ENCODE measurements at regions not wholly inside any gene's neighbourhood (a gene's known extent, or its start where the extent isn't known, plus 50 kb on each side); places are given as distances from the start of the nearest gene placed in this dataset.
"Not testable (repeated sequence)": the region's sequence is repeated elsewhere in the genome, so short reads cannot be mapped to it uniquely, and the experiment has no call there.

DNA sequence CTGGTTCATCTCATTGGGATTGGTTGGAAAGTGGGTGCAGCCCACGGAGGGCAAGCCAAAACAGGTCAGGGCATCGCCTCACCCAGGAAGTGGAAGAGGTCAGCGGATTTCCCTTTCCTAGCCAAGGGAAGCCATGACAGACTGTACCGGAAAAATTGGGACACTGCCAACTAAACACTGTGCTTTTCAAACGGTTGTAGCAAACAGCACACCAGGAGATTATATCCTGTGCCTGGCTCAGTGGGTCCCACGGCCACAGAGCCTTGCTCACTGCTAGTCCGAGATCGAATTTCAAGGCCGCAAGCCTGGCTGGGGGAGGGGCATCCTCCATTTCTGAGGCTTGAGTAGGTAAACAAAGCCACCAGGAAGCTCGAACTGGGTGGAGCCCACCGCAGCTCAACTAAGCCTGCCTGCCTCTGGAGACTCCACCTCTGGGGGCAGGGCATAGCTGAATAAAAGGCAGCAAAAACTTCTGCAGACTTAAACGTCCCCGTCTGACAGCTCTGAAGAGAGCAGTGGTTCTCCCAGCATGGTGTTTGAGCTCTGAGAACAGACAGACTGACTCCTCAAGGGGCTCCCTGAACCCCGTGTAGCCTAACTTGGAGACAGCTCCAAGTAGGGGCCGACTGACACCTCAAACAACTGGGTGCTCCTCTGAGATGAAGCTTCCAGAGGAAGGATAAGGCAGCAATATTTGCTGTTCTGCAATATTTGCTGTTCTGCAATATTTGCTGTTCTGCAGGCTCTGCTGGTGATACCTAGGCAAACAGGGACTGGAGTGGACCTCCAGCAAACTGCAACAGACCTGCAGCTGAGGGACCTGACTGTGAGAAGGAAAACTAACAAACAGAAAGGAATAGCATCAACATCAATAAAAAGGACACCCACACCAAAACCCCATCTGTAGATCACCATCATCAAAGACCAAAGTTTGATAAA lies 191.0 kb upstream of the IRAK1BP1 start:
- DNase-seq: not testable (repeated sequence)
- peaks cover 0 to 21% (median 4%) of the 10 kb centered on the region in 5 donors for H3K27me3 Mint-ChIP-seq

GRCh38 chr6:78688668-78689067 lies 178.7 kb upstream of the IRAK1BP1 start:
- ATAC-seq (no peak), DNase-seq (no peak)
- POLR2A ChIA-PET: no interaction called here
- Mint-ChIP-seq H3K27ac (no peak overlapping the region), H3K27me3 (peaks cover 0 to 8% (median 0%) of the 10 kb centered on the region in 5 donors), H3K4me3 (no peak overlapping the region), H3K36me3 (peaks cover 0 to 5% (median 0%) of the 10 kb centered on the region in 3 donors), H3K4me1 (no peaks in the 10 kb centered on the region), H3K9me3 (peaks cover 0 to 6% (median 0%) of the 10 kb centered on the region in 9 donors)

More for the DNA sequence above, 191.0 kb upstream of the IRAK1BP1 start:
- H3K4me3 Mint-ChIP-seq, H3K4me1 Mint-ChIP-seq, ATAC-seq, H3K27ac Mint-ChIP-seq, POLR2A ChIA-PET, H3K36me3 Mint-ChIP-seq: not testable (repeated sequence)
- H3K9me3 Mint-ChIP-seq: peaks cover 0 to 36% (median 12%) of the 10 kb centered on the region in 9 donors

GRCh38 chr6:78693835-78694234 lies 173.5 kb upstream of the IRAK1BP1 start:
- H3K4me1 Mint-ChIP-seq: no peaks in the 10 kb centered on the region
- peaks cover 0 to 6% (median 3%) of the 10 kb centered on the region in 9 donors for H3K9me3 Mint-ChIP-seq
- peaks cover 0 to 13% (median 2%) of the 10 kb centered on the region in 5 donors for H3K27me3 Mint-ChIP-seq
- peaks cover 0 to 5% (median 0%) of the 10 kb centered on the region in 3 donors for H3K36me3 Mint-ChIP-seq
- POLR2A ChIA-PET: no interaction called here
- no peak overlapping the region for H3K4me3 Mint-ChIP-seq
- DNase-seq: no peak
- no peak overlapping the region for H3K27ac Mint-ChIP-seq
- no peak for ATAC-seq

DNA sequence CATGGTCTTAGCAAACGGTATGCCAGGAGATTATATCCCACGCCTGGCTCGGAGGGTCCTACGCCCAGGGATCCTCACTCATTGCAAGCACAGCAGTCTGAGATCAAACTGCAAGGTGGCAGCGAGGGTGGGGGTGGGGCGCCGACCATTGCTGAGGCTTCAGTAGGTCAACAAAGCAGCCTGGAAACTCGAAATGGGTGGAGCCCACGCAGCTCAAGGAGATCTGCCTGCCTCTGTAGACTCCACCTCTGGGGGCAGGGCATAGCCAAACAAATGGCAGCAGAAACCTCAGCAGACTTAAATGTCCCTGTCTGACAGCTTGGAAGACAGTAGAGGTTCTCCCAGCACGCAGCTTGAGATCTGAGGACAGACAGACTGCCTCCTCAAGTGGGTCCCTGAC lies 172.7 kb upstream of the IRAK1BP1 start:
- DNase-seq, H3K4me1 Mint-ChIP-seq, H3K36me3 Mint-ChIP-seq, POLR2A ChIA-PET, H3K9me3 Mint-ChIP-seq, H3K4me3 Mint-ChIP-seq, ATAC-seq, H3K27ac Mint-ChIP-seq: not testable (repeated sequence)
- H3K27me3 Mint-ChIP-seq: peaks cover 0 to 12% (median 2%) of the 10 kb centered on the region in 5 donors

DNA sequence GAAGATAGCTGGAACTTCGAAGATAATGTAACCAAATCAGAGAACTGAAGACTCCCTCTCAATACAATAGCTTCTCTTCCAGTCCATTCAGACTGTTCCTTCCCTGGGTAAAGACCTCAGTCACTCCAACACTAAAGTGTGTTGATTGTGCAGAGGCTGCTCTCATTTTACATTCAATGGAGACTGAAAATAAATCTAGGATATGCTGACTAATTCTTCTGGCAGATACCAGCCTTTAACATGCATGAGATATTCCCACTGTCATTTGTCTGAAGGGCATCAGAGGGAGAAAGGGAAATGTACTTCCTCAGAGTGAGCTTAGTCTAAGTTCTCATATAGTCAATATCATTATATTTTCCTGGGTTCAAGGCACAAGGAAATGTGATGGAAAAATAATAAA lies 166.4 kb upstream of the IRAK1BP1 start:
- Mint-ChIP-seq H3K4me1 (no peaks in the 10 kb centered on the region), H3K27me3 (peaks cover 0 to 5% (median 0%) of the 10 kb centered on the region in 5 donors), H3K36me3 (no peaks in the 10 kb centered on the region), H3K9me3 (peaks cover 0 to 4% (median 0%) of the 10 kb centered on the region in 9 donors), H3K4me3 (no peak overlapping the region), H3K27ac (no peak overlapping the region)
- POLR2A ChIA-PET: no interaction called here
- no peak for DNase-seq
- ATAC-seq: no peak

- Mint-ChIP-seq H3K4me3 (no peak overlapping the region), H3K27me3 (peaks cover 0 to 5% (median 0%) of the 10 kb centered on the region in 5 donors), H3K36me3 (no peaks in the 10 kb centered on the region), H3K9me3 (peaks cover 0 to 4% (median 0%) of the 10 kb centered on the region in 9 donors), H3K4me1 (no peaks in the 10 kb centered on the region), H3K27ac (no peak overlapping the region)
- POLR2A ChIA-PET: no interaction called here
- ATAC-seq (no peak), DNase-seq (no peak)
Measured at GRCh38 chr6:78701407-78701806, 165.9 kb upstream of the IRAK1BP1 start.

- Mint-ChIP-seq H3K4me1 (no peaks in the 10 kb centered on the region), H3K27ac (no peak overlapping the region), H3K27me3 (peaks cover 0 to 4% (median 0%) of the 10 kb centered on the region in 5 donors), H3K4me3 (no peak overlapping the region), H3K9me3 (no peaks in the 10 kb centered on the region), H3K36me3 (no peaks in the 10 kb centered on the region)
- POLR2A ChIA-PET: no interaction called here
- DNase-seq: no peak
- no peak for ATAC-seq
Measured at GRCh38 chr6:78709021-78709420, 158.3 kb upstream of the IRAK1BP1 start.

DNA sequence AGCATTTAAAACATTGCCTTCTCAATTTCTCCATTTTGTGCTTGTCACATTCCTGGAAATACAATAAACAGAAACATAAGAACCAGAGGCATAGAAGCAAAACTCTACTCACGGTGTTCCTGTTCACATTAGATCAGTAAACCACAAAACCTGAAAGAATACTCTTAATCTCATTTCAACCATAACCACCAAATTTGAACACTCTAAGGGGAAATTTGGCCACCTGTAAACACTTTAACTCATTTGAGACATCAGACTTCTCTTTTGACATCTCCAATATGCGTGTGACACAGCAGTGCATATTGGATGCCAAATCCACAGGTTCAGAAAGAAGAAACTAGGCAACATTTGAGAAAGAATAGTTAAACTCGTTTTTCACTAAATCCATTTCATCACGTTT lies 153.8 kb upstream of the IRAK1BP1 start:
- Mint-ChIP-seq H3K36me3 (peaks cover 0 to 2% (median 0%) of the 10 kb centered on the region in 3 donors), H3K4me1 (no peaks in the 10 kb centered on the region), H3K27ac (no peak overlapping the region), H3K9me3 (peaks cover 0 to 6% (median 0%) of the 10 kb centered on the region in 9 donors), H3K27me3 (peaks cover 0 to 4% (median 0%) of the 10 kb centered on the region in 5 donors), H3K4me3 (no peak overlapping the region)
- no peak for ATAC-seq
- POLR2A ChIA-PET: no interaction called here
- no peak for DNase-seq

- Mint-ChIP-seq H3K4me1 (no peaks in the 10 kb centered on the region), H3K4me3 (no peak overlapping the region), H3K27me3 (peaks cover 0 to 2% (median 0%) of the 10 kb centered on the region in 5 donors), H3K9me3 (peaks cover 21 to 62% (median 39%) of the 10 kb centered on the region in 9 donors), H3K27ac (no peak overlapping the region), H3K36me3 (peaks cover 0 to 26% (median 0%) of the 10 kb centered on the region in 3 donors)
- DNase-seq (no peak), ATAC-seq (no peak)
- POLR2A ChIA-PET: no interaction called here
Measured at GRCh38 chr6:78744144-78744543, 123.2 kb upstream of the IRAK1BP1 start.

- Mint-ChIP-seq H3K4me1 (no peaks in the 10 kb centered on the region), H3K9me3 (peaks cover 10 to 60% (median 37%) of the 10 kb centered on the region in 9 donors), H3K36me3 (peaks cover 0 to 26% (median 0%) of the 10 kb centered on the region in 3 donors), H3K27ac (no peak overlapping the region), H3K27me3 (no peaks in the 10 kb centered on the region), H3K4me3 (no peak overlapping the region)
- ATAC-seq (no peak), DNase-seq (no peak)
- POLR2A ChIA-PET: no interaction called here
Measured at GRCh38 chr6:78746457-78746856, 120.9 kb upstream of the IRAK1BP1 start.

GRCh38 chr6:78749326-78749725 lies 118.0 kb upstream of the IRAK1BP1 start:
- H3K4me3 Mint-ChIP-seq: no peak overlapping the region
- POLR2A ChIA-PET: no interaction called here
- no peak for DNase-seq
- peaks cover 0 to 22% (median 0%) of the 10 kb centered on the region in 3 donors for H3K36me3 Mint-ChIP-seq
- no peak for ATAC-seq
- H3K4me1 Mint-ChIP-seq: no peaks in the 10 kb centered on the region
- peaks cover 0 to 7% (median 0%) of the 10 kb centered on the region in 5 donors for H3K27me3 Mint-ChIP-seq
- H3K9me3 Mint-ChIP-seq: peaks cover 10 to 44% (median 23%) of the 10 kb centered on the region in 9 donors
- H3K27ac Mint-ChIP-seq: no peak overlapping the region

DNA sequence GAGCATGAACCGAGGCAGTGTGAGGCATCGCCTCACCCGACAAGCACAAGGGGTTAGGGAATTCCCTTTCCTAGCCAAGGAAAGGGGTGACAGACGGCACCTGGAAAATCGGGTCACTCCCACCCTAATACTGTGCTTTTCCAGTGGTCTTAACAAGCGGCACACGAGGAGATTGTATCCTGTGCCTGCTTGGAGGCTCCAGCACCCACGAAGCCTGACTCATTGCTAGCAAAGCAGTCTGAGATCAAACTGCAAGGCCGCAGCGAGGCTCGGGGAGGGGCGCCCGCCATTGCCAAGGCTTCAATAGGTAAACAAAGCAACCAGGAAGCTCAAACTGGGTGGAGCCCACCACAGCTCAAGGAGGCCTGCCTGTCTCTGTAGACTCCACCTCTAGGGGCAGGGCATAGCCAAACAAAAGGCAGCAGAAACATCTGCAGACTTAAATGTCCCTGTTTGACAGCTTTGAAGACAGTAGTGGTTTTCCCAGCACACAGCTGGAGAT lies 109.0 kb upstream of the IRAK1BP1 start:
- H3K9me3 Mint-ChIP-seq: peaks cover 0 to 37% (median 15%) of the 10 kb centered on the region in 9 donors
- peaks cover 0 to 37% (median 0%) of the 10 kb centered on the region in 5 donors for H3K27me3 Mint-ChIP-seq
- H3K4me1 Mint-ChIP-seq, H3K36me3 Mint-ChIP-seq, POLR2A ChIA-PET, DNase-seq, ATAC-seq, H3K27ac Mint-ChIP-seq, H3K4me3 Mint-ChIP-seq: not testable (repeated sequence)

DNA sequence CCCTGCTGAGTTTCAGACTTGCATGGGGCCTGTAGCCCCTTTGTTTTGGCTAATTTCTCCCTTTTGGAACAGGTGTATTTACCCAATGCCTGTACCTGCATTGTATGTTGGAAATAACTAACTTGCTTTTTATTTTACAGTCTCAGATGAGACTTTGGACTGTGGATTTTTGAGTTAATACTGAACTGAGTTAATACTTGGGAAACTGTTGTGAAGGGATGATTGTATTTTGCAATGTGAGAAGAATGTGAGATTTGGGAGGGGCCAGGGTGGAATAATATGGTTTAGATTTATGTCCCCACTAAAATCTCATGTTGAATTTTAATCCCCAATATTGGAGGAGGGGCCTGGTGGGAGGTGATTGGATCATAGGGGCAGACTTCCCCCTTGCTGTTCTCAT lies 99.1 kb upstream of the IRAK1BP1 start:
- H3K4me3 Mint-ChIP-seq: no peak overlapping the region
- POLR2A ChIA-PET: no interaction called here
- H3K36me3 Mint-ChIP-seq: no peaks in the 10 kb centered on the region
- no peaks in the 10 kb centered on the region for H3K4me1 Mint-ChIP-seq
- no peak for ATAC-seq
- peaks cover 0 to 11% (median 4%) of the 10 kb centered on the region in 9 donors for H3K9me3 Mint-ChIP-seq
- no peak for DNase-seq
- no peak overlapping the region for H3K27ac Mint-ChIP-seq
- H3K27me3 Mint-ChIP-seq: peaks cover 0 to 13% (median 0%) of the 10 kb centered on the region in 5 donors
